Neural cell (in vitro differentiated cells): ENCODE measurements at regions not wholly inside any gene's neighbourhood (a gene's known extent, or its start where the extent isn't known, plus 50 kb on each side); places are given as distances from the start of the nearest gene placed in this dataset.

Source experiments
- H2AFZ ChIP-seq: fragments of 200-600, 300-800 bp; sonication (generic), shearing (Covaris generic); 2 replicates; pipeline ENCODE4 v1.6.0; 2014; ENCODE audit warnings: low read depth, mild to moderate bottlenecking, antibody characterized with exemption, low read length, moderate library complexity
- H3F3A ChIP-seq: fragments of 200-600 bp; shearing (Covaris generic); 2 replicates; pipeline ENCODE4 v1.6.1; 2016; ENCODE audit warnings: mild to moderate bottlenecking, moderate library complexity, mixed read lengths, antibody characterized with exemption, low read length; ENCODE audit not compliant: insufficient read depth, poor library complexity, severe bottlenecking
- H3K27ac ChIP-seq: fragments of 200-600, 300-800 bp; sonication (generic), shearing (Covaris generic); 2 replicates; pipeline ENCODE4 v1.5.1; 2014; ENCODE audit warnings: mild to moderate bottlenecking, low read length, moderate library complexity
- H3K27me3 ChIP-seq: fragments of 300-800, 200-600 bp; sonication (generic), shearing (Covaris generic); 2 replicates; pipeline ENCODE4 v1.6.0; 2014; ENCODE audit warnings: mild to moderate bottlenecking, low read depth, low read length, moderate library complexity; ENCODE audit not compliant: insufficient read depth
- H3K36me3 ChIP-seq: fragments of 300-800, 200-600 bp; sonication (generic), shearing (Covaris generic); 2 replicates; pipeline ENCODE4 v1.5.1; 2014; ENCODE audit warnings: mild to moderate bottlenecking, antibody characterized with exemption, low read length, moderate library complexity; ENCODE audit not compliant: insufficient read depth
- H3K4me2 ChIP-seq: fragments of 300-800, 200-600 bp; sonication (generic), shearing (Covaris generic); 2 replicates; pipeline ENCODE4 v1.6.0; 2014; ENCODE audit warnings: mild to moderate bottlenecking, low read length
- H3K4me3 ChIP-seq: fragments of 300-800, 200-600 bp; sonication (generic), shearing (Covaris generic); 2 replicates; pipeline ENCODE4 v1.5.1; 2014; ENCODE audit warnings: mild to moderate bottlenecking, low read length, moderate library complexity
- H3K79me2 ChIP-seq: fragments of 200-600 bp; shearing (Covaris generic); replicated peaks from 2 replicates; pipeline ENCODE4 v1.6.0; 2014; ENCODE audit warnings: mild to moderate bottlenecking, low read length, moderate library complexity; ENCODE audit not compliant: insufficient read depth
- H3K9ac ChIP-seq: fragments of 300-800, 200-600 bp; sonication (generic), shearing (Covaris generic); 2 replicates; pipeline ENCODE4 v1.6.1; 2016; ENCODE audit warnings: mild to moderate bottlenecking, low read length, mixed read lengths
- H3K9me2 ChIP-seq: fragments of 200-600 bp; shearing (Covaris generic); 2 replicates; pipeline ENCODE4 v1.6.1; 2016; ENCODE audit warnings: mild to moderate bottlenecking, low read length, mixed read lengths; ENCODE audit not compliant: insufficient read depth
- H3K9me3 ChIP-seq: fragments of 200-600, 300-800 bp; sonication (generic), shearing (Covaris generic); 2 replicates; pipeline ENCODE4 v1.6.1; 2016; ENCODE audit warnings: mild to moderate bottlenecking, mixed run types, low read length, moderate library complexity, mixed read lengths
- H4K20me1 ChIP-seq: fragments of 200-600 bp; shearing (Covaris generic); 2 replicates; pipeline ENCODE4 v1.6.1; 2016; ENCODE audit warnings: mild to moderate bottlenecking, mixed run types; ENCODE audit not compliant: insufficient read depth
- CTCF ChIP-seq: fragments of 450-650 bp; IDR thresholded peaks from 2 replicates; pipeline ENCODE4 v1.5.1; 2014; ENCODE audit warnings: antibody characterized with exemption, mild to moderate bottlenecking, moderate library complexity; ENCODE audit not compliant: poor library complexity, severe bottlenecking
- EP300 ChIP-seq: fragments of 450-650 bp; conservative IDR thresholded peaks from 2 replicates; pipeline ENCODE4 v1.6.1; 2014; ENCODE audit warnings: antibody characterized with exemption, mild to moderate bottlenecking, moderate library complexity; ENCODE audit not compliant: poor library complexity, severe bottlenecking
- EZH2 ChIP-seq: fragments of 200-600, 300-800 bp; shearing (Covaris generic), sonication (generic); IDR thresholded peaks from 2 replicates; pipeline ENCODE4 v1.6.1; 2014; ENCODE audit warnings: antibody characterized with exemption, low read length, borderline replicate concordance, mild to moderate bottlenecking; ENCODE audit not compliant: insufficient read depth, poor library complexity, severe bottlenecking
- MXI1 ChIP-seq: fragments of 450-650 bp; conservative IDR thresholded peaks from 2 replicates; pipeline ENCODE4 v1.6.1; 2014; ENCODE audit warnings: antibody characterized with exemption, mild to moderate bottlenecking; ENCODE audit not compliant: poor library complexity, severe bottlenecking
- POLR2AphosphoS5 ChIP-seq: IDR thresholded peaks from 2 replicates; pipeline ENCODE4 v1.6.1; 2012
- RAD21 ChIP-seq: fragments of 450-650 bp; conservative IDR thresholded peaks from 2 replicates; pipeline ENCODE4 v1.6.1; 2014; ENCODE audit warnings: antibody characterized with exemption, mild to moderate bottlenecking, moderate library complexity
- REST ChIP-seq: IDR thresholded peaks from 2 replicates; pipeline ENCODE4 v1.6.1; 2012; ENCODE audit warnings: borderline replicate concordance
- SMC3 ChIP-seq: fragments of 450-650 bp; conservative IDR thresholded peaks from 2 replicates; pipeline ENCODE4 v1.6.1; 2014; ENCODE audit warnings: antibody characterized with exemption, mild to moderate bottlenecking, moderate library complexity; ENCODE audit not compliant: poor library complexity
- TAF1 ChIP-seq: IDR thresholded peaks from 2 replicates; pipeline ENCODE4 v1.6.1; 2012; ENCODE audit warnings: low read depth

GRCh38 chr18:61194726-61195125 is 138.5 kb upstream of the CDH20 start:
- no peak overlapping the region for H2AFZ ChIP-seq

GRCh38 chr18:61196750-61197149 is 136.5 kb upstream of the CDH20 start:
- Histone ChIP-seq H3K4me3 (no peak overlapping the region), H2AFZ (no peak overlapping the region), H3F3A (no peaks in the 10 kb centered on the region), H3K36me3 (no peaks in the 10 kb centered on the region), H3K9ac (no peak overlapping the region), H3K79me2 (no peaks in the 10 kb centered on the region), H3K9me2 (no peaks in the 10 kb centered on the region), H4K20me1 (no peaks in the 10 kb centered on the region), H3K9me3 (no peaks in the 10 kb centered on the region), H3K27me3 (no peaks in the 10 kb centered on the region), H3K4me2 (no peak overlapping the region), H3K27ac (no peak overlapping the region)
- no peak for TF ChIP-seq SMC3
- TF ChIP-seq TAF1 = no peak
- TF ChIP-seq POLR2AphosphoS5 = no peak
- no peak for TF ChIP-seq MXI1
- no peak for TF ChIP-seq CTCF
- no peak for TF ChIP-seq EP300
- no peak for TF ChIP-seq REST

More at GRCh38 chr18:61194726-61195125, 138.5 kb upstream of the CDH20 start:
- H4K20me1 ChIP-seq = no peaks in the 10 kb centered on the region
- H3K9ac ChIP-seq = no peak overlapping the region
- H3K27me3 ChIP-seq = no peaks in the 10 kb centered on the region
- no peaks in the 10 kb centered on the region for H3K9me3 ChIP-seq
- no peaks in the 10 kb centered on the region for H3F3A ChIP-seq
- TF ChIP-seq RAD21 (no peak), POLR2AphosphoS5 (no peak), EP300 (no peak), REST (no peak), SMC3 (no peak), EZH2 (no peak), CTCF (no peak), MXI1 (no peak), TAF1 (no peak)
- no peaks in the 10 kb centered on the region for H3K9me2 ChIP-seq
- H3K27ac ChIP-seq = no peak overlapping the region
- H3K79me2 ChIP-seq = no peaks in the 10 kb centered on the region
- H3K4me2 ChIP-seq = no peak overlapping the region
- H3K36me3 ChIP-seq = no peaks in the 10 kb centered on the region
- H3K4me3 ChIP-seq = no peak overlapping the region
